ENCODE measurements at regions not wholly inside any gene's neighbourhood (a gene's known extent, or its start where the extent isn't known, plus 50 kb on each side); places are given as distances from the start of the nearest gene placed in this dataset.

DNA sequence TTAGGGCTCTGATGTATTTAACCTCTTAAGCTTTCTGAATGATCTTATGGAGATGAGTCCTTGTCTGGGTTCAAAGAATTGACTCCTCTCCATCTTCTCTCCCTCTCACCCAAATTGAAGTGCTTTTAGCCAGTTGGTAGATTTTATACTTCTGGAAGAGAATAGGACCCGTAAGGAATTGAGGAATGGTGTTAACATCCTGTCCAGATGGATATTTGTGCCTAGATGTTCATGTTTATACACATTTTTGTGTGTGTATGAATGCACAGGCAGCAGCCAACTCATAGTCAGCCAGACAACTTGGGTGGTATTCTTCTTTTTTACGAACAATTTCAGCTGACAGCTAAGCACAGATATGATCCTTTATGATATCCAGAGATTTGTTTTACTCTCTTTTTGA is 449.6 kb upstream of the RGS6 start:
- TF ChIP-seq, protein P1, sequence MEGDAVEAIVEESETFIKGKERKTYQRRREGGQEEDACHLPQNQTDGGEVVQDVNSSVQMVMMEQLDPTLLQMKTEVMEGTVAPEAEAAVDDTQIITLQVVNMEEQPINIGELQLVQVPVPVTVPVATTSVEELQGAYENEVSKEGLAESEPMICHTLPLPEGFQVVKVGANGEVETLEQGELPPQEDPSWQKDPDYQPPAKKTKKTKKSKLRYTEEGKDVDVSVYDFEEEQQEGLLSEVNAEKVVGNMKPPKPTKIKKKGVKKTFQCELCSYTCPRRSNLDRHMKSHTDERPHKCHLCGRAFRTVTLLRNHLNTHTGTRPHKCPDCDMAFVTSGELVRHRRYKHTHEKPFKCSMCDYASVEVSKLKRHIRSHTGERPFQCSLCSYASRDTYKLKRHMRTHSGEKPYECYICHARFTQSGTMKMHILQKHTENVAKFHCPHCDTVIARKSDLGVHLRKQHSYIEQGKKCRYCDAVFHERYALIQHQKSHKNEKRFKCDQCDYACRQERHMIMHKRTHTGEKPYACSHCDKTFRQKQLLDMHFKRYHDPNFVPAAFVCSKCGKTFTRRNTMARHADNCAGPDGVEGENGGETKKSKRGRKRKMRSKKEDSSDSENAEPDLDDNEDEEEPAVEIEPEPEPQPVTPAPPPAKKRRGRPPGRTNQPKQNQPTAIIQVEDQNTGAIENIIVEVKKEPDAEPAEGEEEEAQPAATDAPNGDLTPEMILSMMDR (conservative IDR thresholded peaks at IDR 0.05; ENCODE audit: low read depth in 2 of 2): no peak
- TF ChIP-seq POLR2AphosphoS5 (IDR thresholded peaks at IDR 0.05; ENCODE audit: low read depth) (no peak), NANOG (IDR thresholded peaks at IDR 0.05; ENCODE audit: borderline replicate concordance) (no peak), EZH2 (IDR thresholded peaks at IDR 0.05; ENCODE audit: low read depth, unreplicated experiment) (no peak), CREB1 (CRISPR knock-in tag; IDR thresholded peaks at IDR 0.05; ENCODE audit: low read depth) (no peak), JUNB (IDR thresholded peaks at IDR 0.05; ENCODE audit: unreplicated experiment) (no peak), ETS1 (IDR thresholded peaks at IDR 0.05) (no peak), EZH2phosphoT487 (IDR thresholded peaks at IDR 0.05; ENCODE audit: unreplicated experiment) (no peak), ZNF331 (CRISPR knock-in tag; IDR thresholded peaks at IDR 0.05; ENCODE audit: low read depth) (no peak), STAT1 (IDR thresholded peaks at IDR 0.05; ENCODE audit: unreplicated experiment) (no peak)
- TF ChIP-seq, protein P2, sequence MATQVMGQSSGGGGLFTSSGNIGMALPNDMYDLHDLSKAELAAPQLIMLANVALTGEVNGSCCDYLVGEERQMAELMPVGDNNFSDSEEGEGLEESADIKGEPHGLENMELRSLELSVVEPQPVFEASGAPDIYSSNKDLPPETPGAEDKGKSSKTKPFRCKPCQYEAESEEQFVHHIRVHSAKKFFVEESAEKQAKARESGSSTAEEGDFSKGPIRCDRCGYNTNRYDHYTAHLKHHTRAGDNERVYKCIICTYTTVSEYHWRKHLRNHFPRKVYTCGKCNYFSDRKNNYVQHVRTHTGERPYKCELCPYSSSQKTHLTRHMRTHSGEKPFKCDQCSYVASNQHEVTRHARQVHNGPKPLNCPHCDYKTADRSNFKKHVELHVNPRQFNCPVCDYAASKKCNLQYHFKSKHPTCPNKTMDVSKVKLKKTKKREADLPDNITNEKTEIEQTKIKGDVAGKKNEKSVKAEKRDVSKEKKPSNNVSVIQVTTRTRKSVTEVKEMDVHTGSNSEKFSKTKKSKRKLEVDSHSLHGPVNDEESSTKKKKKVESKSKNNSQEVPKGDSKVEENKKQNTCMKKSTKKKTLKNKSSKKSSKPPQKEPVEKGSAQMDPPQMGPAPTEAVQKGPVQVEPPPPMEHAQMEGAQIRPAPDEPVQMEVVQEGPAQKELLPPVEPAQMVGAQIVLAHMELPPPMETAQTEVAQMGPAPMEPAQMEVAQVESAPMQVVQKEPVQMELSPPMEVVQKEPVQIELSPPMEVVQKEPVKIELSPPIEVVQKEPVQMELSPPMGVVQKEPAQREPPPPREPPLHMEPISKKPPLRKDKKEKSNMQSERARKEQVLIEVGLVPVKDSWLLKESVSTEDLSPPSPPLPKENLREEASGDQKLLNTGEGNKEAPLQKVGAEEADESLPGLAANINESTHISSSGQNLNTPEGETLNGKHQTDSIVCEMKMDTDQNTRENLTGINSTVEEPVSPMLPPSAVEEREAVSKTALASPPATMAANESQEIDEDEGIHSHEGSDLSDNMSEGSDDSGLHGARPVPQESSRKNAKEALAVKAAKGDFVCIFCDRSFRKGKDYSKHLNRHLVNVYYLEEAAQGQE (IDR thresholded peaks at IDR 0.05; ENCODE audit: unreplicated experiment): no peak

Data from GM23338 (cell line).